ENCODE measurements at regions not wholly inside any gene's neighbourhood (a gene's known extent, or its start where the extent isn't known, plus 50 kb on each side); places are given as distances from the start of the nearest gene placed in this dataset.

DNA sequence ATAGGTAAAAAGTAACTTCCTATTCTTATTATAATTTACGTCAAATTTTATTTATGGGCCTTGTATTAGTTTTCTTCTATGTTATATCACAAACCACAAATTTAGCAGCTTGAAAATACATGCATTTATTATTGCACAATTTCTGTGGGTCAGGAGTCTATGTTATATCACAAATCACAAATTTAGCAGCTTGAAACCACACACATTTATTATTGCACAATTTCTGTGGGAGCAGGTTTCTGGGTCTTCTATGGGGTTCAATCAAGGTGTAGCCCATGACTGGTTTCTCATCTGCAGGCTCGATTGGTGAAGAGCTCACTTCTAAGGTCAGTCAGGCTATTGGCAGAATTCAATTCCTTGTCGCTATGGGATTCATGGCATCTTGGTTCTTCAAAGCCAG, 332.7 kb upstream of the HAND2 start:
- H3K4me3 ChIP-seq (ENCODE audit: low read depth, low read length) = no peak overlapping the region
- TF ChIP-seq, protein P1, sequence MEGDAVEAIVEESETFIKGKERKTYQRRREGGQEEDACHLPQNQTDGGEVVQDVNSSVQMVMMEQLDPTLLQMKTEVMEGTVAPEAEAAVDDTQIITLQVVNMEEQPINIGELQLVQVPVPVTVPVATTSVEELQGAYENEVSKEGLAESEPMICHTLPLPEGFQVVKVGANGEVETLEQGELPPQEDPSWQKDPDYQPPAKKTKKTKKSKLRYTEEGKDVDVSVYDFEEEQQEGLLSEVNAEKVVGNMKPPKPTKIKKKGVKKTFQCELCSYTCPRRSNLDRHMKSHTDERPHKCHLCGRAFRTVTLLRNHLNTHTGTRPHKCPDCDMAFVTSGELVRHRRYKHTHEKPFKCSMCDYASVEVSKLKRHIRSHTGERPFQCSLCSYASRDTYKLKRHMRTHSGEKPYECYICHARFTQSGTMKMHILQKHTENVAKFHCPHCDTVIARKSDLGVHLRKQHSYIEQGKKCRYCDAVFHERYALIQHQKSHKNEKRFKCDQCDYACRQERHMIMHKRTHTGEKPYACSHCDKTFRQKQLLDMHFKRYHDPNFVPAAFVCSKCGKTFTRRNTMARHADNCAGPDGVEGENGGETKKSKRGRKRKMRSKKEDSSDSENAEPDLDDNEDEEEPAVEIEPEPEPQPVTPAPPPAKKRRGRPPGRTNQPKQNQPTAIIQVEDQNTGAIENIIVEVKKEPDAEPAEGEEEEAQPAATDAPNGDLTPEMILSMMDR (IDR thresholded peaks at IDR 0.05; ENCODE audit: low read depth, low read length) = no peak

DNA sequence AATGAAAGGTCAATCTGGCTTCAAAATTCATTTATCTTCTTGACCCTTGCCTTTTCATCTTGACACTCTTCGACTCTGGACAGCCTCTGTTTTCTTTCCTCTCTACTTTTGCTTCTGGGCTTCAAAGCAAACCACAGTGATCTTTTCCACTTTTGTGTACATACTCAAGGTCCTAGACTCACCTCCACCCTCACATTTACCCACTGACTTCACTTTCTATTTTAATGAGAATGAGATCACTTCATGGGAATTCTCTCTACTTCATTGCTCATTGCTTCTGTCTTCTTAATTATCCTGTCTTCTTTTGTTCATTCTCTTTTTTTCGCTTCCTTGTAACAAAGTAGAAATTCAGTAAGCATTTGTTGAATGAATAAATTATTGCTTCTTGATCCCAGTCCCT, 330.1 kb upstream of the HAND2 start:
- TF ChIP-seq, protein P1 (IDR thresholded peaks at IDR 0.05; ENCODE audit: low read depth, low read length) = no peak
- H3K4me3 ChIP-seq (ENCODE audit: low read depth, low read length) = no peak overlapping the region

DNA sequence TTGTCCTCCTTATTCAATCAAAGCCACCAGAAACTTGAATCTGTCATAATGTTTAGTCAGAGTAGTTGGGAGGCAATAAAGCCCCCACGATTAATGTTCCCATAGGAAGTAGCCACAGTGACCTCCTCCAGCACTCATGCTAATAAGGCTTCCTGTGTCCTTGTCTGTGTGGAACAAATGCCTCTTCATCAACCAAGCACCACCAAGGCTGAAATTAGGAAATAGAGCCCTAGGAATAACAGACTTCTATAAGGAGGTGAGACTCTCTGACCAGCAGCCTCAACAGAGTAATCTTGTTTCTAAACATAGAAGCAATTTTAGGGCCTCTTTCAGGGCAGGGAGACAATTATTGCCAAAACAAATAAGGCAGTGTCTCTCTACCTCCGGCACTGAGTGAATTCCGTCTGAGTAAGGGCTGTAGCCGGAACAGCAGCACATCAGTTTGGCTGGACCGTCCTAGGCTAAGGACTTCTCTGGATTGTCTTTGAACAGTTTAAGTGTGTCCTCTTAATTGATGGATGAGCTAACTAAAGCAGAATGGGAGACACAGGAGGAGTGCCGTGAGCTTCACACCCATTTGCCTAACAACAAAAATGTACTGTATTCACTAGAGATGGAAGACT, 329.2 kb upstream of the HAND2 start:
- H3K4me3 ChIP-seq (ENCODE audit: low read depth, low read length) = no peak overlapping the region
- TF ChIP-seq, protein P1 (IDR thresholded peaks at IDR 0.05; ENCODE audit: low read depth, low read length) = no peak

GRCh38 chr4:173858471-173858870, 328.4 kb upstream of the HAND2 start:
- no peak overlapping the region for H3K4me3 ChIP-seq (ENCODE audit: low read depth, low read length)
- TF ChIP-seq, protein P1 (IDR thresholded peaks at IDR 0.05; ENCODE audit: low read depth, low read length) = no peak

DNA sequence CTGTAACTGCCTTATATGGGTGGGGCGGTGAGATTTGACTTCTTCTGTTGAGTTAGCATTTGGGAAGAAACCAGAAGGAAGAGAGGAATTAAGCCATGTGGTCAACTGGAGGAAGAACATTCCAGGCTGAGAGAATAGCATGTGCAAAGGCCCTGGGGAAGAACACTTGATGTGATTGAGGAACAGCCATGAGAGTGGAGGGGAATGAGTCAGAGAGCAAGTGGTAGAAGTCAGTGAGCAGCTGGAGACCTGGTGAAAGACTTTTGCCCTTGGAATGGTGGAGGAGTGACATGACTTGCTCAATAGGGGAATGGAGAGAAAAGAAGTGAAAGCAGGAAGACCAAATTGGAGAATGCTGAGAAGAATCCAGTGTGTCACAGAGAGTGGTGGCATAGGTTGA, 327.8 kb upstream of the HAND2 start:
- TF ChIP-seq, protein P1 (IDR thresholded peaks at IDR 0.05; ENCODE audit: low read depth, low read length) = no peak
- no peak overlapping the region for H3K4me3 ChIP-seq (ENCODE audit: low read depth, low read length)

- TF ChIP-seq, protein P1 (IDR thresholded peaks at IDR 0.05; ENCODE audit: low read depth, low read length) = no peak
- no peak overlapping the region for H3K4me3 ChIP-seq (ENCODE audit: low read depth, low read length)
Observed at GRCh38 chr4:173855015-173855414, 325.0 kb upstream of the HAND2 start.

DNA sequence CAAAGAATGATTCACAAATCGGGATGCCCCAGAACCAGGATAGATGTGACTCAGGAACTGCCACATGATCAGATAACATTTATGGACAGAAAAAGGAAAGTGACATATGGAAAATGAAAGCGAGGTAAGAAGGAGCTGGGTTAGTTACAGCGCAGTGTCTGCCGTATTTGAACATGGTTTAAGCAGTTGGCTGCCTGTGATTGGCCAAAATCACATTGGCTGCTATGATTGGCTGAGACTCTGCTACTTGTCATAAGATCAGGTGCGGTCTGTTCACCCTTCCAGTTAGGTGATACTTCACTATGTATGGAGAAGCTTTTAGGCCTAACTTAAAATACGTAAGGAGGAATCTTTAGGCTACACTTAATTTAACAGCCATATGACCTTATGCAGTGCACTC, 322.7 kb upstream of the HAND2 start:
- TF ChIP-seq, protein P1 (IDR thresholded peaks at IDR 0.05; ENCODE audit: low read depth, low read length) = no peak
- H3K4me3 ChIP-seq (ENCODE audit: low read depth, low read length) = no peak overlapping the region

Measured in WI38 (cell line).